Suprapubic skin (tissue), 3 donors: ENCODE measurements at regions not wholly inside any gene's neighbourhood (a gene's known extent, or its start where the extent isn't known, plus 50 kb on each side); places are given as distances from the start of the nearest gene placed in this dataset.

Experiments
- EP300 ChIP-seq: sonication (generic); formaldehyde crosslinking; IDR thresholded peaks from one replicate; pipeline ENCODE4 v1.6.1; 2017; ENCODE audit warnings: antibody characterized with exemption
- POLR2A ChIP-seq, 2 donors: fragments of 450-650 bp; IDR thresholded peaks; one replicate each; pipeline ENCODE4 v1.6.1; 2017; ENCODE audit warnings: antibody characterized with exemption in 2 of 2, mild to moderate bottlenecking in 2 of 2, moderate library complexity in 2 of 2
- TF ChIP-seq, protein P1 (sequence below), 2 donors: fragments of 200-600 bp in 1 of 2; fragments of 450-650 bp in 1 of 2; sonication (generic) in 1 of 2; IDR thresholded peaks; one replicate each; pipeline ENCODE4 v1.5.1; 2016 to 2019; ENCODE audit warnings: antibody characterized with exemption in 2 of 2, mild to moderate bottlenecking in 1 of 2, moderate library complexity in 1 of 2

- TF ChIP-seq, protein P1, sequence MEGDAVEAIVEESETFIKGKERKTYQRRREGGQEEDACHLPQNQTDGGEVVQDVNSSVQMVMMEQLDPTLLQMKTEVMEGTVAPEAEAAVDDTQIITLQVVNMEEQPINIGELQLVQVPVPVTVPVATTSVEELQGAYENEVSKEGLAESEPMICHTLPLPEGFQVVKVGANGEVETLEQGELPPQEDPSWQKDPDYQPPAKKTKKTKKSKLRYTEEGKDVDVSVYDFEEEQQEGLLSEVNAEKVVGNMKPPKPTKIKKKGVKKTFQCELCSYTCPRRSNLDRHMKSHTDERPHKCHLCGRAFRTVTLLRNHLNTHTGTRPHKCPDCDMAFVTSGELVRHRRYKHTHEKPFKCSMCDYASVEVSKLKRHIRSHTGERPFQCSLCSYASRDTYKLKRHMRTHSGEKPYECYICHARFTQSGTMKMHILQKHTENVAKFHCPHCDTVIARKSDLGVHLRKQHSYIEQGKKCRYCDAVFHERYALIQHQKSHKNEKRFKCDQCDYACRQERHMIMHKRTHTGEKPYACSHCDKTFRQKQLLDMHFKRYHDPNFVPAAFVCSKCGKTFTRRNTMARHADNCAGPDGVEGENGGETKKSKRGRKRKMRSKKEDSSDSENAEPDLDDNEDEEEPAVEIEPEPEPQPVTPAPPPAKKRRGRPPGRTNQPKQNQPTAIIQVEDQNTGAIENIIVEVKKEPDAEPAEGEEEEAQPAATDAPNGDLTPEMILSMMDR (IDR thresholded peaks at IDR 0.05) = peak in 1 of 2 donors; percentile 7
- no peak for TF ChIP-seq POLR2A (IDR thresholded peaks at IDR 0.05)
- TF ChIP-seq EP300 = no peak
Observed at GRCh38 chr18:23331091-23331920, 121.8 kb upstream of the RIOK3 start.
